K562 (cell line): ENCODE measurements at regions not wholly inside any gene's neighbourhood (a gene's known extent, or its start where the extent isn't known, plus 50 kb on each side); places are given as distances from the start of the nearest gene placed in this dataset.
A peak's percentile ranks its signal among the peaks of the same experiment; 100 is the strongest.

Source experiments
- ATAC-seq: fragments of 200-7000 bp; cut with Tn5 transposase; 3 replicates; pipeline ENCODE4 v1.9.1; 2020; ENCODE audit warnings: moderate library complexity
- BruUV-seq: library from RNA; stranded (reverse); fragments of 400-500 nt; replicated peaks from 2 replicates; lab custom pipeline; 2021; lab: Mats Ljungman, UMichigan
- CTCF ChIA-PET: fragments of 300-600 bp; formaldehyde crosslinking; extraction: SDS; loops from one replicate; lab custom pipeline; 2021; ENCODE audit warnings: low intra/inter-chr PET ratio; lab: Yijun Ruan, JAX
- POLR2A ChIA-PET: fragments of 300-600, 350-650 bp; sonication (Branson Sonifier 250); formaldehyde crosslinking; extraction: SDS; loops from one replicate; lab custom pipeline; 2021; ENCODE audit warnings: antibody characterized with exemption, inconsistent platforms; lab: Yijun Ruan, JAX
- DNase-seq, 4 experiments: peaks; one replicate each; pipeline versions ENCODE4 v3.0.0 to v3.0.0-alpha.2; 2011 to 2018; ENCODE audit warnings: low spot score in 3 of 4, mixed read lengths in 3 of 4; ENCODE audit errors: extremely low read depth in 1 of 4
- FAIRE-seq: peaks from 2 replicates; lab custom pipeline; 2011; peaks lifted over from hg19 to GRCh38; lab: Jason Lieb, UNC
- H2AFZ ChIP-seq: 2 replicates; pipeline ENCODE4 v1.6.0; 2011; ENCODE audit warnings: low read depth, low read length, control low read depth, inconsistent platforms
- H3K27ac ChIP-seq: fragments of 200-600 bp; 3 replicates; pipeline ENCODE4 v1.8.0; 2011; ENCODE audit warnings: low read depth, mild to moderate bottlenecking, control low read depth, inconsistent platforms, low read length, moderate library complexity, mixed read lengths; ENCODE audit errors: extremely low read depth
- H3K27me3 ChIP-seq, 2 experiments: fragments of 300-600 bp in 1 of 2; 2 replicates in 1 of 2; 3 replicates in 1 of 2; pipeline versions ENCODE4 v1.6.0 to v1.8.0; 2011; ENCODE audit warnings: inconsistent platforms in 2 of 2, low read length in 2 of 2, mild to moderate bottlenecking in 1 of 2, mixed read lengths in 1 of 2, moderate library complexity in 1 of 2; ENCODE audit not compliant: control insufficient read depth in 2 of 2, insufficient read depth in 2 of 2
- H3K36me3 ChIP-seq: fragments of 300-600 bp; 3 replicates; pipeline ENCODE4 v1.8.0; 2011; ENCODE audit warnings: mild to moderate bottlenecking, low read length, inconsistent platforms; ENCODE audit not compliant: control insufficient read depth, insufficient read depth
- H3K4me1 ChIP-seq, 2 experiments: fragments of 200-600 bp in 1 of 2; replicated peaks in 1 of 2; 2 replicates in 1 of 2; 3 replicates in 1 of 2; pipeline versions ENCODE4 v1.5.1 to v1.8.0; 2011; ENCODE audit warnings: inconsistent platforms in 2 of 2, low read length in 2 of 2, mild to moderate bottlenecking in 1 of 2, mixed read lengths in 1 of 2, moderate library complexity in 1 of 2; ENCODE audit not compliant: control insufficient read depth in 2 of 2, insufficient read depth in 2 of 2
- H3K4me2 ChIP-seq: 2 replicates; pipeline ENCODE4 v1.6.1; 2011; ENCODE audit warnings: low read length, control low read depth, inconsistent platforms, mixed read lengths; ENCODE audit not compliant: insufficient read depth
- H3K4me3 ChIP-seq: fragments of 200-600 bp; sonication (generic), shearing (Covaris generic); 2 replicates; pipeline ENCODE4 v1.5.1; 2016; ENCODE audit warnings: control low read depth, inconsistent platforms
- H3K79me2 ChIP-seq: fragments of 200-600 bp; 3 replicates; pipeline ENCODE4 v1.8.0; 2011; ENCODE audit warnings: low read length, inconsistent platforms; ENCODE audit not compliant: control insufficient read depth, insufficient read depth
- H3K9ac ChIP-seq, 2 experiments: 2 replicates each; pipeline versions ENCODE4 v1.6.0 to v1.6.1; 2011; ENCODE audit warnings: low read depth in 2 of 2, low read length in 2 of 2, control low read depth in 1 of 2, inconsistent platforms in 1 of 2, mild to moderate bottlenecking in 1 of 2, mixed read lengths in 1 of 2; ENCODE audit not compliant: insufficient read depth in 1 of 2
- H3K9me1 ChIP-seq: one replicate; pipeline ENCODE4 v1.6.0; 2011; ENCODE audit warnings: inconsistent platforms, mild to moderate bottlenecking, low read length, moderate library complexity; ENCODE audit not compliant: control insufficient read depth, insufficient read depth
- H3K9me3 ChIP-seq: replicated peaks from 2 replicates; pipeline ENCODE4 v1.5.1; 2011; ENCODE audit warnings: low read depth, low read length, inconsistent platforms; ENCODE audit not compliant: control insufficient read depth, insufficient read depth
- H4K20me1 ChIP-seq: replicated peaks from 2 replicates; pipeline ENCODE4 v1.6.1; 2011; ENCODE audit warnings: low read length, inconsistent platforms, mixed read lengths; ENCODE audit not compliant: control insufficient read depth, insufficient read depth
- CEBPB ChIP-seq: fragments of 450-650 bp; IDR thresholded peaks from 2 replicates; pipeline ENCODE4 v1.6.1; 2016; ENCODE audit warnings: missing genetic modification characterization, missing compliant biosample characterization
- RBM25 ChIP-seq: fragments of 200-400 bp; formaldehyde crosslinking; IDR thresholded peaks from 2 replicates; pipeline ENCODE4 v1.6.1; 2018; ENCODE audit warnings: low read length, low read depth, moderate library complexity; ENCODE audit not compliant: severe bottlenecking
- TCF3 ChIP-seq: sonication (generic); formaldehyde crosslinking; IDR thresholded peaks from 2 replicates; pipeline ENCODE4 v1.4.0; 2020; ENCODE audit warnings: mild to moderate bottlenecking, missing genetic modification reagents
- ZBTB17 ChIP-seq: fragments of 450-650 bp; formaldehyde crosslinking; IDR thresholded peaks from 2 replicates; pipeline ENCODE4 v1.4.0; 2020; ENCODE audit warnings: mild to moderate bottlenecking
- ZNF146 ChIP-seq: IDR thresholded peaks from one replicate; pipeline ENCODE4 v1.6.1; 2018; ENCODE audit warnings: missing compliant biosample characterization; ENCODE audit not compliant: unreplicated experiment
- ZNF324 ChIP-seq: fragments of 250-450 bp; sonication (Bioruptor Pico); IDR thresholded peaks from 2 replicates; pipeline ENCODE4 v1.4.0; 2020; ENCODE audit warnings: mild to moderate bottlenecking
- WGBS: fragments of 100-300 bp; shearing (Covaris generic); methylation state at CpG from one replicate; pipeline ENCODE4 v1.1.6; 2016; ENCODE audit warnings: low coverage, mixed read lengths; ENCODE audit not compliant: insufficient coverage; ENCODE audit errors: missing lambda C conversion rate; 5-methylcytosine and 5-hydroxymethylcytosine counted together
- in situ Hi-C: fragments of 300-500 bp; cut with MboI; formaldehyde crosslinking; loops from 4 replicates; pipeline ENCODE4 v1.15.0; 2018; ENCODE audit warnings: inconsistent platforms, mixed read lengths
- intact Hi-C: fragments of 100-400 bp; cut with micrococcal nuclease; formaldehyde crosslinking; loops from 2 replicates; pipeline ENCODE4 v1.14.2; 2022

DNA sequence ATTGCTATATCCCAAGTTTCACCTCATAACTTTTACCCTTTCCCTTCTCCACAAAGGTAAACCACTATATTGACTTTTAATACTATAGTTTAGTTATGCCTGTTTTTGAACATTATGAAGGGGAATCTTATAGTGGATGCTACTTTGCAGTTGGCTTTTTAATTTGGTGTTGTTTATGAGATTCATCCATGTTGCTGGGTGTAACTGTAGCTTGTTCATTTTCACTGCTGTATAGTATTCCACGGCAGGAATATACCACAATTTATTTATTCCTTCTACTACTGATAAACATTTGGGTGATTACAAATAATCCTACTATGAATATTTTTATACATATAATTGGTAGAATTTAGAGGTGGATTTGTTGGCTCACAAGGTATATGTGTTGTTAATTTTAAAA, 88.4 kb upstream of the NALF2 start:
- no peaks in the 10 kb centered on the region for H3K9me3 ChIP-seq
- TF ChIP-seq ZNF324 (no peak), RBM25 (peak; percentile 43), ZNF146 (peak; percentile 75)
- TF ChIP-seq, all 486 proteins: peak for 2
- Histone ChIP-seq H3K4me3 (no peak overlapping the region), H3K27me3 (no peaks in the 10 kb centered on the region), H4K20me1 (no peaks in the 10 kb centered on the region), H3K4me1 (no peaks in the 10 kb centered on the region), H3K4me2 (no peak overlapping the region), H3K36me3 (no peaks in the 10 kb centered on the region), H3K27ac (no peak overlapping the region), H3K9me1 (no peaks in the 10 kb centered on the region), H2AFZ (no peak overlapping the region), H3K9ac (no peak overlapping the region), H3K79me2 (no peaks in the 10 kb centered on the region)
- no TSS peak for BruUV-seq
- ATAC-seq = no peak
- DNase-seq = no peak
- no peak for FAIRE-seq
- in situ Hi-C loops (no loop called here), intact Hi-C loops (no loop called here)
- ChIA-PET CTCF (no interaction called here), POLR2A (no interaction called here)
- WGBS = 42% methylated on average over 1 of the region's 1 CpG

DNA sequence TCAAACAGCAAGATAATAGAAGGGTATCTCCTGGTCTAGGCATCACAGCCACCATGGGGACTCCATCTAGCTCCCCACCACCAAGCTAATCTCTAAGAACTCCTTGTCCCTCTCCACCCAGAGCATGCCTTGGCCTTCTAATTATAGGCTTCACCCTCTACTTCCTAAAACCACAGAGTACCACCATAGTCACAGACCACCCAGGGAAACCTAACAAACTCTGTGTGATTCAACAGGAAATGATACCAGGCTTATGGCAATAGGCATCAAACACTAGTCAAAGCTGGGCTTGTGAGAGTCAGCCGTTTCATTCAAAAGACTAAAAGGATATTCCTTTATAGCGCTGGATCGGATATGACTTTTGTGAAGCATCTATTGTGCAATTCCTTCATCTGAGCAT, 91.5 kb upstream of the NALF2 start:
- intact Hi-C loops = no loop called here
- TF ChIP-seq TCF3 (CRISPR knock-in tag) = no peak
- no peak for TF ChIP-seq ZBTB17 (CRISPR knock-in tag)
- TF ChIP-seq CEBPB (tag) = peak; percentile 20; the same call in 1 of the 2 replicates
- CTCF ChIA-PET = no interaction called here

More for the DNA sequence above, 91.5 kb upstream of the NALF2 start:
- 3% methylated on average over 3 of the region's 3 CpGs for WGBS
- POLR2A ChIA-PET = no interaction called here
- in situ Hi-C loops = no loop called here
- Histone ChIP-seq H3K36me3 (no peaks in the 10 kb centered on the region), H3K9ac (no peak overlapping the region), H3K27ac (no peak overlapping the region), H3K4me2 (no peak overlapping the region), H3K27me3 (no peaks in the 10 kb centered on the region), H4K20me1 (no peaks in the 10 kb centered on the region), H3K9me1 (no peaks in the 10 kb centered on the region), H2AFZ (no peak overlapping the region), H3K9me3 (no peaks in the 10 kb centered on the region), H3K79me2 (no peaks in the 10 kb centered on the region), H3K4me3 (no peak overlapping the region), H3K4me1 (no peaks in the 10 kb centered on the region)
- FAIRE-seq (no peak), DNase-seq (no peak), ATAC-seq (no peak)
- BruUV-seq = no TSS peak
